SK-N-MC (cell line): ENCODE measurements at regions not wholly inside any gene's neighbourhood (a gene's known extent, or its start where the extent isn't known, plus 50 kb on each side); places are given as distances from the start of the nearest gene placed in this dataset.

Experiments used
- EZH2 ChIP-seq: fragments of 200-600 bp; sonication (generic); IDR thresholded peaks from one replicate; pipeline ENCODE4 v1.6.1; 2017; ENCODE audit warnings: antibody characterized with exemption
- FOXP2 ChIP-seq: optimal IDR thresholded peaks from 2 replicates; pipeline ENCODE3; 2011; ENCODE audit warnings: mild to moderate bottlenecking, moderate library complexity; ENCODE audit not compliant: insufficient read depth; ENCODE audit errors: extremely low read length, control extremely low read depth
- POLR2AphosphoS5 ChIP-seq: IDR thresholded peaks from 2 replicates; pipeline ENCODE4 v1.6.1; 2012; ENCODE audit warnings: mild to moderate bottlenecking, low read depth, low read length, borderline replicate concordance

DNA sequence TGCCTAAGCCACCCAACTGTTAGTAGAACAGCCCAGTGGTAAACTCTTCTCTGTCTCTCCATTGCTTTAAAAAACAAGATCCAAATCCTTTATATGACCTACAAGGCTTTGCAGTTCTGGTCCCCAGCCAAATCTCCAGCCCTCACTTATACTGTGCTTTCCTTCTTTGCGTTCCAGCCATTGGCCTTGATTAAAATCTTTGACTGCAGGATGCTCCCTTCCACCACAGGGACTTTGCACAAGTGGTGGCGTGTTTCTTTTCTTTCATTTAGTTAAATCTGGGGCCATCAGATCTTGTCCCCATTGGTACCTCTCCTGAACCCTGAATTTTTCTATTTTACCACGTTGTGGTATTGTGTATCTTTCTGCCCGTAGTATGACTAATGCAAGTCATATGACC, 183.7 kb downstream of the VRK1 start:
- TF ChIP-seq POLR2AphosphoS5 (no peak), EZH2 (no peak), FOXP2 (no peak)
